SK-N-SH (cell line): ENCODE measurements at regions not wholly inside any gene's neighbourhood (a gene's known extent, or its start where the extent isn't known, plus 50 kb on each side); places are given as distances from the start of the nearest gene placed in this dataset.

Experiments used
- CTCF ChIP-seq: fragments of 200-600 bp; sonication (generic); IDR thresholded peaks from 2 replicates; pipeline ENCODE4 v1.6.1; 2017; ENCODE audit warnings: antibody characterized with exemption, mild to moderate bottlenecking, moderate library complexity
- EP300 ChIP-seq, 2 experiments: IDR thresholded peaks; 2 replicates each; pipeline versions ENCODE4 v1.4.0 to v1.6.1; 2012; ENCODE audit warnings: borderline replicate concordance in 1 of 2, low read depth in 1 of 2, low read length in 1 of 2
- EZH2phosphoT487 ChIP-seq: fragments of 200-600 bp; sonication (generic); IDR thresholded peaks from 2 replicates; pipeline ENCODE4 v1.6.1; 2017; ENCODE audit warnings: low read depth, mixed run types, mild to moderate bottlenecking, antibody characterized with exemption, moderate library complexity, borderline replicate concordance
- FOXM1 ChIP-seq: IDR thresholded peaks from 2 replicates; pipeline ENCODE4 v1.4.0; 2012; ENCODE audit warnings: low read depth, mild to moderate bottlenecking
- JUND ChIP-seq: IDR thresholded peaks from 2 replicates; pipeline ENCODE4 v1.4.0; 2012
- MEF2A ChIP-seq: IDR thresholded peaks from 2 replicates; pipeline ENCODE4 v1.4.0; 2012; ENCODE audit warnings: low read depth, borderline replicate concordance
- NFIC ChIP-seq: IDR thresholded peaks from 2 replicates; pipeline ENCODE4 v1.4.0; 2012; ENCODE audit warnings: borderline replicate concordance
- POLR2AphosphoS5 ChIP-seq: IDR thresholded peaks from 2 replicates; pipeline ENCODE4 v1.6.1; 2012; ENCODE audit warnings: low read depth, low read length
- REST ChIP-seq: IDR thresholded peaks from 2 replicates; pipeline ENCODE4 v1.6.1; 2012; ENCODE audit warnings: mild to moderate bottlenecking, low read depth, low read length, moderate library complexity
- RFX5 ChIP-seq: IDR thresholded peaks from 2 replicates; pipeline ENCODE4 v1.6.1; 2012; ENCODE audit warnings: mild to moderate bottlenecking, improper control_type of control experiment, low read length
- TAF1 ChIP-seq: IDR thresholded peaks from 2 replicates; pipeline ENCODE4 v1.6.1; 2012; ENCODE audit warnings: low read depth, mild to moderate bottlenecking, low read length, moderate library complexity, borderline replicate concordance

- TF ChIP-seq CTCF (no peak), MEF2A (no peak), JUND (no peak), NFIC (no peak), FOXM1 (no peak), POLR2AphosphoS5 (no peak), REST (no peak), RFX5 (no peak), EZH2phosphoT487 (no peak), TAF1 (no peak), EP300 (IDR thresholded peaks at IDR 0.05; ENCODE audit: borderline replicate concordance in 1 of 2, low read depth in 1 of 2, low read length in 1 of 2) (no peak)
These were observed 184.6 kb upstream of the HDAC4 start for GRCh38 chr2:239585422-239585821.
